SK-N-SH (cell line): ENCODE measurements at regions not wholly inside any gene's neighbourhood (a gene's known extent, or its start where the extent isn't known, plus 50 kb on each side); places are given as distances from the start of the nearest gene placed in this dataset.

ENCODE experiments used
- CHD2 ChIP-seq: fragments of 150-350 bp; IDR thresholded peaks from 2 replicates; pipeline ENCODE4 v1.6.1; 2018; ENCODE audit warnings: low read length; ENCODE audit not compliant: partially characterized antibody
- CTCF ChIP-seq: fragments of 200-600 bp; sonication (generic); IDR thresholded peaks from 2 replicates; pipeline ENCODE4 v1.6.1; 2017; ENCODE audit warnings: antibody characterized with exemption, mild to moderate bottlenecking, moderate library complexity
- GABPA ChIP-seq: IDR thresholded peaks from 2 replicates; pipeline ENCODE4 v1.4.0; 2012; ENCODE audit warnings: low read depth, mild to moderate bottlenecking
- PBX3 ChIP-seq: IDR thresholded peaks from 2 replicates; pipeline ENCODE4; 2012
- RFX5 ChIP-seq: IDR thresholded peaks from 2 replicates; pipeline ENCODE4 v1.6.1; 2012; ENCODE audit warnings: mild to moderate bottlenecking, improper control_type of control experiment, low read length
- TAF1 ChIP-seq: IDR thresholded peaks from 2 replicates; pipeline ENCODE4 v1.6.1; 2012; ENCODE audit warnings: low read depth, mild to moderate bottlenecking, low read length, moderate library complexity, borderline replicate concordance
- TCF12 ChIP-seq: IDR thresholded peaks from 2 replicates; pipeline ENCODE4 v1.4.0; 2012

- TF ChIP-seq TCF12 (no peak), PBX3 (no peak), CTCF (no peak), RFX5 (no peak), CHD2 (no peak), GABPA (no peak), TAF1 (no peak)
These were observed 500.4 kb downstream of the SLC4A3 start for GRCh38 chr2:220127876-220128275.
